ENCODE measurements at regions not wholly inside any gene's neighbourhood (a gene's known extent, or its start where the extent isn't known, plus 50 kb on each side); places are given as distances from the start of the nearest gene placed in this dataset.

DNA sequence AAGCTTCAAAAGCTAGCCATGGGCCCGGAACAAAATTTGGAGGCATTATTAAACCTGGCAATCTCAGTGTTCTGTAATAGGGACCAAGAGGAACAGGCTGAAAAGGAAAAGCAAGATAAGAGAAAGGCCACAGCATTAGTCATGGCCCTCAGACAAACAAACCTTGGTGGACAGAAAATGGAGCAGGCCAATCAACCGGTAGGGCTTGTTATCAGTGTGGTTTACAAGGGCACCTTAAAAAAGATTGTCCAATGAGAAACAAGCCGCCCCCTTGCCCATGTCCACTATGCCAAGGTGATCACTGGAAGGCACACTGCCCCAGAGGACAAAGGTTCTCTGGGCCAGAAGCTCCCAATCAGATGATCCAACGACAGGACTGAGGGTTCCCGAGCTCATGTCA is 653.9 kb upstream of the TMEM132C start:
- no peak for DNase-seq

DNA sequence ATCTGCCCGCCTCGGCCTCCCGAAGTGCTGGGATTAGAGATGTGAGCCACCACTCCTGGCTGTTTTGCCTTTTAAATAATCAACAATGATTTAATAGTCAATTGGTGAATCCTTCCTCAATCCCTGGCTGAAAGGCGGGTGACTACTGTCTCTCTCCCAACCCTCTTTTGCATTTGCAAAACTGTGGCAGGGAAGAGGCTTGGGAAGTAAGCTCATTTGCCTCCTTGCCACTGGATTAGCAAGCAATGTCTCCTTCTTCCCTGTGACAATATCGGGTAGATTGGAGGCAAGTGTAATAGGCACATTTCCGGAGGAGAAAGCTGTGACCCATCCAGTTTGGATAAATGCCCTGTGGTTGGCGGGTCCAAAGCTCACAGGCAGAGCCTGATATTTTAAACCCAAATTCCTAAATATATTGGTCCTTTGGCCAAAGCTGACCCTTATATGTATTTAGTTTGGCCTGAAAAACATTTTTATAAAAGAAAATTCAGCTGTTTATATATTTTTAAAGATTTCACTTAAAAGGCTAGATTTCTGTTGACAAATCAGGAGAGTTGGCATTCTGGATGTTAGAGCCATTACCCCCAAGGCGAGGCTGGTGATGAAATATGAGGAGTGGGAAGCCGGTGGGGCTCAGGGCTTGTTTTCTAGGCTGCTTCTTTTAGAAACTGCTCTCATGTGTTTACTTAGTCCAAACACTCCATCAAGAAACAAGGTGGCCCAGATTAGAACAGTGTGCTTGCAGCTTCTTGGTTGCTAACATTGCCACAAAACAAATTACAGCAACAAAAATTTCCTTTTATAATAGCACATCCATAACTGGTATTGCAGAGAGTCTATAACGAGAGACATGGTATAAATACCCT is 646.9 kb upstream of the TMEM132C start:
- DNase-seq = peak in 1 of 14 donors; percentile 60

DNA sequence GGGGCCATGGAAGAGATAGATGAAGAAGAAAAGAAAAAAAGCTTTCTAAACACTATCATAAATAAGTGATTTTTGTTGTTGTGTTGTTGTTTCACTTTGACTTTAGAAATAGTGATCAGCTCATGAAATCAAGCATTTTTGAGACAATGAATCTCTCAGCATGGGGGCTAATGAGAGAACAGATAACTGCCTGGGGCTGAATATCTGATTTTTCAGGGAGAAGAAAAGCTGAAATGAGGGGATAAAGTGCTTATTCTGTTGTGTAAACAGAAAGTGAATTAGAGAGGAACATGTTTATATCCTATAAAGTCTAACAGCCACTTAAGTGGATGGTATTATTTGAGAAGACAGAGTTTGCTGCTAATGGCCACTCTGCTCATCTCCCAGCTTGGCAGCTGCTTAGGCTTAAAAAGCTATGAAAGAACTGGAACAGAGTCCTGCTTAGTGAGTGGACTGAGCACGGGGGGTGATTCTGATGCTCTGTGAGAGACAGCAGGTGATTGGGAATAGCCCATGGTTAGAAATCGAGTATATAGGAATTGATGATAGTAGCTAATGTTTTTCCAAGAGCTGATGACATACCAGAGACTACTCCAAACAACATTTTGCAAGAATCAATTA is 646.1 kb upstream of the TMEM132C start:
- peak in 1 of 14 donors; percentile 61 for DNase-seq

DNA sequence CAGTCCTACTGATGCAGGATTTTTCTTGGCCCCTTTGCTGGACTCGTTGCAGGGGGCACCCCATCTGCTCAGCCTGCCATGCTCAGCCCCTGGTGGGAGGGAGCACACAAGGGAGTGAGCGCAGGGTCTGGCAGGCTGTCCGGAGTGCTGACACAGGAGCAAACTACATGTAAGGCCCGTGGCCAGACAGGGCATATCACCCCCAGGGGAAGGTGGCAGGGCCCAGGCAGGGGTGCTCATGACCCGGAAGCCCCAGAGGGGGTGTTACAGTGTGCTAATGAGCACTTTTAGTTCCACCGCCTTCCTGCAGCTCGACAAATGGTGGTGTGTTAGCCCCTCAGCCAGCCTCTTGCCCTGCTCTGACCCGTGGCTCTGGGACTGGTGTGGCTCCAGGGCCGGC is 645.6 kb upstream of the TMEM132C start:
- DNase-seq = peak in 1 of 14 donors; percentile 61

DNA sequence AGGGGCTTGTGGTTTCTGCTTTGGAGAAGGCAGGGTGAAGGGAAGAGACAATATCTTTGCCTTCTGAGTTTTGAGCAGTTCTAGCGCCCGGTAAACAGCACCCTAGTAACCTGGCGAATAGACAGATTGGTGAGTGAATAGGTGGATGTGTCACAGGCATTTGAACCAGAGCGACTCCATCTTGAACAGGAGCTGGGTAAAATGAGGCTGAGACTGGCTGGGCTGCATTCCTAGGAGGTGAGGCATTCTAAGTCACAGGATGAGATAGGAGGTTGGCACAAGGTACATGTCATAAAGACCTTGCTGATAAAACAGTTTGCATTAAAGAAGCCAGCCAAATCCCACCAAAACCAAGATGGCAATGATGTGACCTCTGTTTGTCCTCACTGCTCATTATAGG is 643.6 kb upstream of the TMEM132C start:
- DNase-seq = no peak

DNA sequence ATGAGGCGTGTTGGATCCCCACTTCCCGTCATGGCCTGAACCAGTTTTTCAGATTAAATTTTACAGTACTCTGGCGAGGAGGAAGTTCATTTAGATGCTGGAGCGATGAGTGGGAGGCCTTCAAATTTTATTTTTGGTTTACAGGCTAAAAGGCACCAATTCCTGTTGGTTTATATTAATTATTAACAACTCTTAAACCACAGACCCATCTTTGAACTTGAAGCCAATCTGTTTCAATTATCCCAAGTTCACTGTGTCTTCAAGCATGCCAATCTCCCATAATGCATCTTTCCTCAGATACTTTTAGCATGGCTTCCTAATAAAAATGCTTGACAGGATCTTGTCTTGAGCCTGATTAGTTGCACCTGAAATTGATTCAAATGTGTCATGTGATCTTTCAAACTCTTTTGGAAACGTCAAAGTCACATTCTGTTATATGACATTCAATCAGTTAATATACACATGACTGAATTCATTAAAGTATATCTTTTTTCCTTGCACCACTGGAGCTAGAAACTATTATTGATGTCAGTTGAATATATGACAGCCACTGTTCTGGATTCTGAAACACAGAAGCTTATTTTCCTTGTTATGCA is 641.7 kb upstream of the TMEM132C start:
- DNase-seq = no peak

DNA sequence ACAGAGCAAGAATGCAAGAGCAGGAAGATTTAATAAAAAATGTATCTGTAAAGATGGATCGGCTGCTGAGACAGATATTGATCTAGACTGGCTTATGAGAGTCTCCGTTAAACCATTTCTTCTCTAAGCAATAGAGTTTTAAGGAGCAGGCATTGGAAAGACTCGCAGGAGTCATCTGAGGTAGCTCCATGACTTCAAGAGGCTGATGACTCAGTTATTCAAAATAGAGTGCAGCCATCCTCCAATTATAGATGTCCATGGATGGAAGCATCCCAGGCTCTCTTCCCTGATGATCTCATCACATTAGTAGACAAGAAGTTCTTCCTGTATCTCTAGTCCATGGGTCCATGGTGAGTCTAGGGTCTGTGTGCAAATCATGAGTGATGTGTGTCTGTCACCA is 638.3 kb upstream of the TMEM132C start:
- DNase-seq = no peak

DNA sequence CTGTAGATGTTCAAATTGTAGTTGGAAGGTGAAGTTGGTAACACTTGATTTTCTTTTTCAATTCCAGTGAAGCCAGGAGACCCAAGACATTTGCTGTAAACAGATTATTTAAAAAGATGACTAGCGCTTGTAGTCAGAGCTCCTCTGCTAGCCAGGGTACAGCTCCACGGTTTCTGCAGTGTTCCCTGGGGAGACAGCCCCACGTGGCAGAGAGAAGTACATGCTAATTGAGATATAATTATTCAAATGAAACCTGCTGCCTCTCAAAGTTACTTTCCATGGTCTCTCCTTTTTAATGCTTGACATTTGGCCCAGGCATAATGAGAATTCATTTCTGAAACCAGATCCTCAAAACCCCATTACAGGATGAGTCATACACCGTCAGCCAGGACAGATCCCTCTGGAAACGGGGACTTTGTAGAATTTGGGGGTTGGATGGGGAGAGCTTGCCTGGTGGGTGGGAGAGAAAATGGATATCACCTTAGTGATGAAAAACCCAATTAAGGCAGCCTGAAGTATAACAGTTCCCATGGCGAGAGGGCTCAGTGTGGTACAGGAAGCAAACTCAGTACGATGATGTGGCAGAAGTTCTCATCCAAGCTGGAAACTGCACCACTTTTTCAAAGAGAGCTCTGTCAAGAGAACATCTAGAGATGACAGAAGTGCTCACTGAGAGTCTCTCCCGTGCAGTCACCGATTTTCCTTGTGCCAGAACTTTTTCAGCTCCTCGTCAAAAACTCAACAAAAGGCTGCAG is 637.7 kb upstream of the TMEM132C start:
- no peak for DNase-seq

DNA sequence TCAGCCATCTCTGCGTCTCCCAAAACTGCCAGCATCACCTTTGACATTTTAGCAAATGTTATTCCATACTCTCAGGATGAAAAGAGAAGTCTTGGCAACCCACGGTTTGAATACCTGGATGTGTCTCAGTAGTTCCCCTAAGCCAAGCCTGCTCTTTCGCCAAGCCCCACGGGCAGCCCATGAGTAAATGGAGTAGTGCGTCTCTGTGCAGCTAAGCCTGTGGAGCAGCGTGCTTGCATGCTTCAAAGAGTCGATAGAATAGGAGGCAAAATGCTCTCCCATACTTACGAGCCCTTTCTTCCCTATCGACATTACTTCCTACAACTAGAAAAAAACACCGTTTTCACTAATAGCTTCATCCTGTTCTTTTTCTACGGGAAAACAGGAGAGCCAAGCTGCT is 634.5 kb upstream of the TMEM132C start:
- peak in 1 of 14 donors; percentile 34 for DNase-seq

DNA sequence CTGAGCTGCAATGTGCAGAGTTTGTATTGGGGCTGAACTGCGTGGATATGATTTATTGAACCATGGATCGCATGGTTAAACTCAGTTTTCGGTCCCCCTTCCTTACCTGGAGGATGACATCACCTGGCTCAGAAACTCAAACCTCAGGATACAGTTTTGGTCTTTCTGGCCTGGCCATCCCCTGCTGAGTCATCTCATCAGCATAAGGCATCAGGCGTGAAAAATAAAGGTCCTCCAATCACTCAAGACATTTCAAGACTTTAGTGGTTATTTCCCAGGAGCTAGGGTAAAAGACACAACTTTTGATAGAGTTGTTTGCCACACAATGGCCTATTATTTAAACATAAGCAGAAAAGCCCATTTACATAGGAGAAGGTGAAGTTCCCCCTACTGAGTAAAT is 631.1 kb upstream of the TMEM132C start:
- no peak for DNase-seq

DNA sequence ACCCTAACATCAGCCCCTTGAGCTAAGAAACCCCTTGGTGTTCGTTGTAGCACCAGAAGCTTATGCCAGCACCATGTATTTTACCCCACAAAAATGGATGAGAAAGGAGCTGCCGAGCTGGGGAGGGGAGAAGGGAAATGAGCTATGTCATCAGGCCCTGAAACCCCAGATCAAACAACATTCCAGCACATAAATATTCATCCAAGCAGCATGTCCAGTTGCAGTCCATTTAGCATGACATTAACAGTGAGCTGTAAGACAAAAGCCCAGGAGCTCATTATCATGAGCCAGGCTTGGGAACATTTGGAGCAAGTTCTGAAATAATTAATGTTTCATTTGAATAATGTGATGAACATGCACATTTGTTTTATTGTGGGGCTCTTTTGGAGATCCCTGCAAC is 630.1 kb upstream of the TMEM132C start:
- DNase-seq = no peak

DNA sequence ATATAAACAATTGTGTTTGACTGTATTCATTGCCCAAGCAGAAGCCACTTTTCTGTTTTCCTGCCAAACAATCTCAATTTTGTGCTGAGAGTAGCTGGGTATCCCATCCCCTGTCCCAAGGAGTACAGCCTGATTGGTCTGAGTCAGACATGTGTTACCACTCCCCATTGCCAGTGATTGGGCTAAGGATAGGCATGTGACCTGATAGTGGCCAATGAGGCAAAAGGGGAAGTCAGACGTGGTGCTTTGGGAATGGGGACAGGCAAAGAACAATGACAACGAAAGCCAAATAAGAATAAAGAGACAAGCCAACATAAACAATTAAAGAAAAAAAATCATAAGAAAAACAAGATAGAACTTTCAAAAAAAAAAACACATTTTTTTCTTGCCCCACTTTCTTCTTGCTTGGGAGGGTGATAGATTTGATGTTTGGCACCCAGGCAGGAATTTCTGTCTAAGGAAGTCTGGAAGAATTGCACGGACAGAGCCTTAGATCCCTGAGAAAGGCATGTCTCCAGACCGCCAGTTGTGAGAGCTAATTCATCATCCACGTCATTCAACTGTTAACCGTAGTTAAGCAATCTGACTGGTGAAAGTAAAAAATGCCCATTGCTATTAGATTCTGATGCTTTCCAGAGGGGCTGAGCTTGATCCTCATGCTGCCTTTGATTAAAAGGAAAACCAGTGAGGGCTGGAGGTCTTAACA is 626.6 kb upstream of the TMEM132C start:
- DNase-seq = no peak

DNA sequence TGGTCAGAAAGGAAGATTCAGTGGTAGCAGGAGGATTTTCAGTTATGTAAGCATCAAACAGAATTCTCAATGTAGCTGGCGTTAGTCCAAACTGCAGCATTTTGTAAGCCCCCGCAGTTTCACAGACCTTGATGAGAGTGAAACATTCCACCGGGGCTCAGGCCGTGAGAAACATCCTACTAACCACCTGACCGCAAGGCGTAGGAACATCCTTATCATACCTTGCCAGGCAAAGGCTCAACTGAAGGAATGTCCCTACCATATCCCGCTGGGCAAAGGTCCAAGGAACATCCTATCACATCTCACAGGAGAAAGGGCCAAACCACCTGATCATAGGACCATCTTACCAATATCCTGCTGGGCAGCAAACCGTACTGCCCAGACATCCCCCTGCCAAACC is 624.8 kb upstream of the TMEM132C start:
- no peak for DNase-seq

DNA sequence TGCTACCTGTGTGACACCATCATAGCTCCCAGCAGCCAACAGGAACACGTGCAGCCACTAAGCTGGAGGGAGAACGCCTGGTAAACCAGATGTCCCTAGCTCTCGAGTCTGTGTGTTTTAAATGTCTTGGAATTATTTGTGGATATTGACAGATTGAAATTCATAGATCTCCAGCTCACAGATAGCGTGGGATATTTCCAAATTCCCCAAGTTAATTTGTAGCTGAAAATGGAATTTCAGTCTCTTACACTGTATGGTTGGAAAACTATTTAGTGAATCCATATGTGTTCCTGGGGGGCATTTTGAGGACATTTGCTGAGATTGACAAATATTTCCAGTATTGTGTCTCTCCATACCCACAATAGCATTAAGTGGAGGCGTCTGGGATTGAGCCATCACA is 618.6 kb upstream of the TMEM132C start:
- DNase-seq = no peak

DNA sequence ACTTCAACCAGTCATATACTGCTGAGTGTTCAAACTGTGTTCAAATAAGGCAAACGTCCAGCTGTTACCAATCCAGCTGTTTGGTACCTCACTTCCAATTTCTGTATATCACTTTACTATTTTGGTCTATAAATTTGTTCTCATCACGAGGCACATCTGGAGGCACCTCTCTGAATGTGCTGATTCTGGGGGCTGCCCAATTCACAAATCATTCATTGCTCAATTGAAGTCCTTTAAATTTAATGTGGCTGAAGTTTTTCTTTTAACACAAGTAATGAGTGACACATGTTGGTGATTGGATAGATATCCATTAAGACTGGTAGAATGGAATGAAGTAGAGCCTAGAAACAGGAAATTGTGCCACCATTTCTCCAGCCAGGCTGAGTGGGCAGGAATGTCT is 617.0 kb upstream of the TMEM132C start:
- no peak for DNase-seq

DNA sequence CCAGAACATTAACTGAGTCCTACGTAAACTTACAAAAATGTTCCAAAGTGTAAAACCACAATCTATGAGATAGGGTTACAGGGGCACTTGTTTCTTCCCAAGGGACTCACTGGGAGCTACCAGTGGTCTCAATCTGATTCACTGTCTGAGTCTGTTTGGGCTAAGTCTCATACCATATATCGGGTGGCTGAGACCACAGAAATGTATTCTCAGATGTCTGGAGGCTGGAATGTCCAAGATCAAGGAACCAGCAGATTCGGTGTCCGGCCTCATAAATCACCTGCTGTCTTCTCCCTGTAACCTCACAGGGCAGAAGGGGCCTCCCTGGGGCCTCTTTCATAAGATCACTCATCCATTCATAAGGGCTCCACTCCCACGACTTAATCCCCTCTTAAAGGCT is 616.3 kb upstream of the TMEM132C start:
- DNase-seq = no peak

DNA sequence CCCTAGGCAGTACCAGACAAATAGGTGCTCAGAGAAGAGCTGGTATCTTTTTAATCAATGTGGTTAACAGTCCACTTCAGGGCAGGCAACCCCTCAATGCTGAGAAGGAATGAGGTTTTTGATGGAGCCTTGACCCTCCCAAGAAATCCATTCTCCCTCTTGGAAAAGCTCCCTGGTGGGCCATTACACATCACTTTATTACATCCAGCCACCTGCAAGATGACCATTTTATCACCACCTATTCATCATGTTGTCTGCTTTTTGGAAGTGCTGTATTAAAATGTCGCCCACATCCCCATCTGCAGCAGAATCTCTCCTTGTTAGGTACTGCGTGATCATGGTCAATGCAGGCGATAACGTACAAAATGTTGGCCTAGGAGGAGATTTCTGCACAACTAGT is 614.7 kb upstream of the TMEM132C start:
- no peak for DNase-seq

DNA sequence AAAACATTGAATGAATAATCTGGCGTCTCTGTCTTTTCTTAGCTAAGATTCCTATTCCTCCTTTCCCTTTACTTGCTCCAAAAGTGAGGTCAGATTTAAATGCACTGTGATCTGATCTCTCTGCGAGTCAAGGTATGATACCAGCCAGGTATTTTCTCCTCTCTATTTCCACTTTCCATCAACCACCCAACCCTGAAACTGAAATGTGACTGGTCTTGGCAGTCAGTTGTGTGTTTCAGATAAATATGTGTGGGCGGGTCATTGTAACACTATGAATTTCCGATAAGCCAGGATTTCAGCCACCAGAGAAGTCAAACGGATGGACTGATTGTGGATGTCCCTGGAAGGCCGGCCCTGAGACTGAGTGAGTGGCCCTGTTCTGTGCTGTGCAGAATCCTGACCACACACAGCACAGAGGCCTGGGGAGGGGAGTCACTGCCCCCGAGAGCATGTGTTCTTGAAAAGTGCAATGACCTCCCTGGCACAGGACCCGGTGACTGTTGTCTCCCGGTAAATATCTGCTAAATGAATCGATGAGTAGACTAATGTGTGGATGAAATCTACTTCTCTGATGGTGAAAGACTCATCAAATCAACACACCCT is 612.5 kb upstream of the TMEM132C start:
- DNase-seq = no peak

DNA sequence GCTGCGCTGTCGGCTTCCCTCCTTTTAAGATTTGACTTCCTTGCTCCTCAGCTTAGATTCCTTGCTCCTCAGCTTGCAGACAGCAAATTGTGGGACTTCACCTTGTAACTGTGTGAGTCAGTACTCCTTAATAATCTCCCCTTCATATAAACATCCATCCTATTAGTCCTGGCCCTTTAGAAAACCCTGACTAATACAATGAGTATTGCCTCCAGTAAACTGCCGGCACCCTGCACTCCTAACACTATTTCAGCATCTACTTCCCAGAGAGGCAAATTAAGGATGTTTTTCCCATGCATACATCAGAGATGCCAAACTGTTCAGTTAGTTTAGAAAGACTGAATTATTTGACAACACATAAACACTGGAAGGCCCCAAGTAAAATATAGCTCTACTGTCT is 611.3 kb upstream of the TMEM132C start:
- DNase-seq = no peak

DNA sequence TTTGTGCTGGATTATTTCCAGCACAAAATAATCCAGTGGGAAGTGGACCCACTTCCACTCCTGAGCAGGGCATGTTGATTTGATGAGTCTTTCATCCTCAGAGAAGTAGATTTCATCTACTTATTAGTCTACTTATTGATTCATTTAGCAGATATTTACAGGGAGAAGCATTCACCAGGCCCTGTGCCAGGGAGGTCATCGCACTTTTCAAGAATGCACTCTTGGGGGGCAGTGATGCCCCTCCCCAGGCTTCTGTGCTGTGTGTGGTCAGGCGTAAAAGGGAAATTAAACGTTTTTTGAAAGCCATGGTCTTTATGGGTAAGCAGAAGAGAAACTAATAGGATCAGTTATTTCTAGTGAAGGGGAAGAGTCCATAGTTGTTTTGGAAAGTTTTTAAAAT is 610.7 kb upstream of the TMEM132C start:
- no peak for DNase-seq

DNA sequence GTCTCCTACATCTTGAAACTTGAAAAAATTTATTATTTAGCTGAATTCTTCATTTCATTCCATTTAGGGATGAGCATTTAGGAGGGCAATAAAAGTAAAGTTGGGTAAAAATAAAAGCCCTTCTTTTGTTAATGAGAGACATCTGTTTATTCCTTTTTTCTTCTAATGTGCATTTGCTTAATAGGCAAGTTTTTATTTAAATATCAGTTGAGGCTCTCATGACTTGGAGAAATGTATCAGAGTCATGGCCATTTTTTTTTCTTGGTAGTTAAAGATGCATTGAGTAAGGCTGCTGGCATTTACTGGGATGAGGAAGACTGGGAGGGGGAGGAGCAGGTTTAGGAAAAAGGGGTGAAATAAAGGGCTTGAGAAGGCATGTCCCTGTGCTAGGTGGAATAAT is 609.9 kb upstream of the TMEM132C start:
- no peak for DNase-seq

DNA sequence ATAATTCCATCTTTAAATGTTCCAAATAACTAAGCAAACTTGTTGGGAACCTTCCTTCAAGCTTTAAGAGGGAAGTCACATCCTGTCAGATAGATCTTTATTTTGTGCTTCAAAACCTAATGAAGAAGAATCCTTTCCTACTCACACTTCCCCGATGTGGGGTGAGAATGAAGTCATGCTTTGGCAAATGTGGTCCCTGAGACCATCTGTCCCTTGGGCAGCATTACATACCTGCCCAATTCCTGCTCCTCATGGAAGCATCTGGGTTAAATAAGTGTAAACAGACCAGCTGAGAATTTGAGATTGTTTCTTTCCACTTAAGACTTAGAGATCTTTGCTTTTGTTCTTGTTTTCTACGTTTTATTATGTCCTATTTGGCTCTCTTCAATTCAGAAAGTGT is 606.0 kb upstream of the TMEM132C start:
- DNase-seq = peak in 1 of 14 donors; percentile 92

Measured in C1 segment of cervical spinal cord (tissue), 14 donors.